H1 (cell line): ENCODE measurements at regions not wholly inside any gene's neighbourhood (a gene's known extent, or its start where the extent isn't known, plus 50 kb on each side); places are given as distances from the start of the nearest gene placed in this dataset.

Source experiments
- CTCF ChIA-PET: fragments of 300-600 bp; sonication (Branson Sonifier 250); formaldehyde crosslinking; loops from one replicate; lab custom pipeline; 2021; ENCODE audit not compliant: partially characterized antibody; lab: Charles Lee
- POLR2A ChIA-PET: fragments of 300-600 bp; sonication (Branson Sonifier 250); formaldehyde crosslinking; loops from one replicate; lab custom pipeline; 2021; ENCODE audit warnings: inconsistent platforms; ENCODE audit not compliant: partially characterized antibody; lab: Charles Lee
- DNase-seq, 2 experiments: peaks; one replicate each; pipeline versions ENCODE4 v3.0.0 to v3.0.0-alpha.2; 2010 to 2022; ENCODE audit warnings: low spot score in 2 of 2, low read depth in 1 of 2, mixed read lengths in 1 of 2
- FAIRE-seq: peaks from 2 replicates; lab custom pipeline; 2011; peaks lifted over from hg19 to GRCh38; lab: Jason Lieb, UNC
- H2AFZ ChIP-seq: 2 replicates; pipeline ENCODE4 v1.8.1; 2012; ENCODE audit warnings: low read length, inconsistent platforms
- H2AK5ac ChIP-seq: 2 replicates; pipeline ENCODE4 v1.6.1; 2013; ENCODE audit warnings: low read depth, low read length
- H2BK120ac ChIP-seq: replicated peaks from 2 replicates; pipeline ENCODE3; 2013; ENCODE audit warnings: low read depth, low read length, inconsistent platforms
- H2BK12ac ChIP-seq: 2 replicates; pipeline ENCODE4 v1.6.1; 2013; ENCODE audit warnings: low read depth, low read length
- H2BK15ac ChIP-seq: 2 replicates; pipeline ENCODE4 v1.6.1; 2013; ENCODE audit warnings: low read length
- H2BK20ac ChIP-seq: 2 replicates; pipeline ENCODE4 v1.6.1; 2013; ENCODE audit warnings: low read length
- H2BK5ac ChIP-seq: 2 replicates; pipeline ENCODE4 v1.6.1; 2013; ENCODE audit warnings: low read depth, low read length
- H3K14ac ChIP-seq: 2 replicates; pipeline ENCODE4 v1.6.1; 2013; ENCODE audit warnings: inconsistent platforms; ENCODE audit not compliant: insufficient read length
- H3K18ac ChIP-seq: 2 replicates; pipeline ENCODE4 v1.6.1; 2013; ENCODE audit warnings: low read length; ENCODE audit errors: extremely low read depth
- H3K23ac ChIP-seq: 2 replicates; pipeline ENCODE4 v1.6.1; 2013; ENCODE audit warnings: inconsistent platforms; ENCODE audit not compliant: insufficient read length
- H3K23me2 ChIP-seq: 2 replicates; pipeline ENCODE4 v1.6.1; 2013; ENCODE audit warnings: low read depth, low read length
- H3K27ac ChIP-seq: 2 replicates; pipeline ENCODE4 v1.6.1; 2011; ENCODE audit warnings: low read depth, low read length, inconsistent platforms
- H3K27me3 ChIP-seq, 4 experiments: replicated peaks in 1 of 4; 1 replicate in 1 of 4; 2 replicates in 3 of 4; pipeline versions ENCODE4 v1.6.1 to v1.8.1; 2011 to 2013; ENCODE audit warnings: low read length in 3 of 4, mild to moderate bottlenecking in 3 of 4, inconsistent platforms in 2 of 4, mixed read lengths in 2 of 4, moderate library complexity in 1 of 4; ENCODE audit not compliant: control insufficient read depth in 3 of 4, insufficient read depth in 3 of 4; ENCODE audit errors: extremely low read depth in 1 of 4
- H3K36me3 ChIP-seq, 4 experiments: 2 replicates each; pipeline versions ENCODE4 v1.6.1 to v1.8.1; 2011 to 2013; ENCODE audit warnings: mild to moderate bottlenecking in 4 of 4, low read length in 3 of 4, moderate library complexity in 2 of 4, control low read depth in 1 of 4, inconsistent platforms in 1 of 4; ENCODE audit not compliant: insufficient read depth in 4 of 4, control insufficient read depth in 2 of 4
- H3K4ac ChIP-seq: replicated peaks from 2 replicates; pipeline ENCODE3; 2013; ENCODE audit warnings: low read length, low read depth, mixed read lengths, inconsistent platforms; ENCODE audit not compliant: insufficient read length
- H3K4me1 ChIP-seq, 4 experiments: replicated peaks in 1 of 4; 1 replicate in 1 of 4; 2 replicates in 3 of 4; pipeline versions ENCODE4 v1.6.1 to v1.8.1; 2011 to 2013; ENCODE audit warnings: low read length in 3 of 4, inconsistent platforms in 2 of 4, mixed read lengths in 1 of 4; ENCODE audit not compliant: insufficient read depth in 4 of 4, control insufficient read depth in 3 of 4
- H3K4me2 ChIP-seq, 2 experiments: 2 replicates each; pipeline versions ENCODE4 v1.6.1 to v1.8.1; 2011 to 2013; ENCODE audit warnings: low read depth in 2 of 2, low read length in 2 of 2, control low read depth in 1 of 2, inconsistent platforms in 1 of 2, mild to moderate bottlenecking in 1 of 2; ENCODE audit not compliant: insufficient read depth in 1 of 2
- H3K4me3 ChIP-seq, 4 experiments: fragments of 200-600, 300-600 bp in 1 of 4; sonication (generic), shearing (Covaris generic), sonication (Bioruptor Twin) in 1 of 4; 2 replicates each; pipeline versions ENCODE4 v1.5.1 to v1.8.1; 2011 to 2016; ENCODE audit warnings: low read length in 4 of 4, low read depth in 3 of 4, control low read depth in 2 of 4, inconsistent platforms in 2 of 4, mild to moderate bottlenecking in 2 of 4, mixed read lengths in 1 of 4, moderate library complexity in 1 of 4; ENCODE audit not compliant: insufficient read depth in 2 of 4; ENCODE audit errors: extremely low read depth in 1 of 4
- H3K56ac ChIP-seq: replicated peaks from 2 replicates; pipeline ENCODE3; 2013; ENCODE audit warnings: low read depth, mild to moderate bottlenecking, mixed read lengths, low read length, inconsistent platforms; ENCODE audit not compliant: insufficient read length
- H3K79me1 ChIP-seq: 2 replicates; pipeline ENCODE4 v1.6.1; 2013; ENCODE audit warnings: low read depth, low read length, control low read depth
- H3K79me2 ChIP-seq, 2 experiments: 2 replicates each; pipeline versions ENCODE4 v1.6.1 to v1.8.1; 2012 to 2013; ENCODE audit warnings: low read length in 2 of 2, mild to moderate bottlenecking in 2 of 2, inconsistent platforms in 1 of 2; ENCODE audit not compliant: insufficient read depth in 2 of 2, control insufficient read depth in 1 of 2
- H3K9ac ChIP-seq, 4 experiments: replicated peaks in 1 of 4; 1 replicate in 1 of 4; 2 replicates in 3 of 4; pipeline versions ENCODE4 v1.6.1 to v1.8.1; 2011 to 2013; ENCODE audit warnings: low read depth in 3 of 4, low read length in 3 of 4, control low read depth in 2 of 4, mild to moderate bottlenecking in 2 of 4, moderate library complexity in 2 of 4, inconsistent platforms in 1 of 4; ENCODE audit errors: extremely low read depth in 1 of 4
- H3K9me3 ChIP-seq, 2 experiments: 2 replicates each; pipeline versions ENCODE4 v1.6.1 to v1.8.1; 2012 to 2013; ENCODE audit warnings: mild to moderate bottlenecking in 2 of 2, moderate library complexity in 2 of 2, control low read depth in 1 of 2, inconsistent platforms in 1 of 2, low read depth in 1 of 2, low read length in 1 of 2, mixed read lengths in 1 of 2; ENCODE audit not compliant: insufficient read depth in 2 of 2
- H4K20me1 ChIP-seq, 2 experiments: replicated peaks in 1 of 2; 2 replicates each; pipeline versions ENCODE3 to v1.8.1; 2011 to 2013; ENCODE audit warnings: inconsistent platforms in 2 of 2, low read length in 2 of 2, mild to moderate bottlenecking in 1 of 2; ENCODE audit not compliant: insufficient read depth in 2 of 2, control insufficient read depth in 1 of 2
- H4K5ac ChIP-seq: 2 replicates; pipeline ENCODE4 v1.6.1; 2013; ENCODE audit warnings: low read length, low read depth, mixed read lengths, inconsistent platforms; ENCODE audit not compliant: insufficient read length
- H4K8ac ChIP-seq: 2 replicates; pipeline ENCODE4 v1.8.0; 2013; ENCODE audit warnings: mild to moderate bottlenecking, moderate library complexity, low read length, inconsistent platforms; ENCODE audit not compliant: insufficient read depth; ENCODE audit errors: extremely low read depth
- H4K91ac ChIP-seq: replicated peaks from 2 replicates; pipeline ENCODE3; 2013; ENCODE audit warnings: low read length, mixed read lengths, inconsistent platforms; ENCODE audit not compliant: insufficient read length
- RAD21 ChIP-seq, 2 experiments: IDR thresholded peaks in 1 of 2; conservative IDR thresholded peaks in 1 of 2; 2 replicates each; pipeline ENCODE4 v1.6.1; 2011; ENCODE audit warnings: low read depth in 2 of 2, low read length in 2 of 2, improper control_type of control experiment in 1 of 2, inconsistent platforms in 1 of 2, mild to moderate bottlenecking in 1 of 2, moderate library complexity in 1 of 2
- SAP30 ChIP-seq: fragments of 300-600 bp; sonication (generic); IDR thresholded peaks from 2 replicates; pipeline ENCODE4 v1.7.1; 2012; ENCODE audit warnings: low read length, moderate library complexity, mild to moderate bottlenecking, inconsistent platforms; ENCODE audit not compliant: insufficient read depth, insufficient replicate concordance
- TF ChIP-seq, protein P1 (sequence below), 3 experiments: IDR thresholded peaks; 1 replicate in 2 of 3; 2 replicates in 1 of 3; pipeline versions ENCODE4 v1.5.1 to v1.6.1; 2011; ENCODE audit warnings: low read length in 3 of 3, mild to moderate bottlenecking in 3 of 3, inconsistent platforms in 2 of 3, low read depth in 1 of 3, moderate library complexity in 1 of 3; ENCODE audit not compliant: insufficient read depth in 1 of 3; ENCODE audit errors: control extremely low read depth in 1 of 3

DNA sequence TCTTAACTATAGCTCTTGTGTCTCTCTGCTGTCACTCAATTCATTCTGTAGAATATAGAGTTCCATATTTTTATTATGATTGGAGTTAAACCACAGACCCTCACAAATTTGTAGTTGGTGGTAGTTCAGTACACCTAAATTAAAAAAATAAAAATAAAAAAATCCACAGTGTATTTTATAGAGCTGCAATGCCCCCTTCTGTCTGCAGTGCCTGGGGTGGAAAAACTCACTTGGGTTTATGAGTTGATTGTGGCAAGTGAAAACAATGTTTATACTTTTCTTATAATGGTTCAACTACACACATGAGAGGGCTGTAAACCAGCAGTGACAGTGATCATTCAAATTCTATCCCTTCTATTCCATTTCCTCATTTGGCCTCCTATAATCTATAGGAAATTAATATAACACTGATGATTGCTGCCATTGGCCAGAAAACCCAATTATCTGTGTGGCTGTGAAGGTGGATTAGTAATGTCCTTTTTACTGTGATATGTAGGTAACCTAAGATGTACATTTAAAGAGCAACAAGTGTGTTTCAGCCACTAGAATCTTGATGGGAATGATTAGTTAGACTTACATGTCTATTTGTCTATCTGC, 166.9 kb upstream of the LRIG3 start:
- Histone ChIP-seq H3K23ac (no peak overlapping the region), H2BK15ac (no peak overlapping the region), H3K56ac (no peak overlapping the region), H4K5ac (no peak overlapping the region), H3K23me2 (no peaks in the 10 kb centered on the region), H3K4me1 (peaks cover 0 to 6% (median 4%) of the 10 kb centered on the region in 4 experiments; a peak in 2 of 7 replicates), H3K79me2 (no peaks in the 10 kb centered on the region), H3K79me1 (no peaks in the 10 kb centered on the region), H3K4ac (no peak overlapping the region), H3K27ac (no peak overlapping the region), H3K9me3 (no peaks in the 10 kb centered on the region), H2AK5ac (no peak overlapping the region), H3K14ac (no peak overlapping the region), H3K9ac (no peak overlapping the region), H3K36me3 (no peaks in the 10 kb centered on the region), H4K91ac (no peak overlapping the region), H2AFZ (no peak overlapping the region), H2BK5ac (no peak overlapping the region), H3K27me3 (peaks cover 0 to 1% (median 0%) of the 10 kb centered on the region in 4 experiments; a peak in 1 of 7 replicates), H2BK120ac (no peak overlapping the region), H2BK20ac (no peak overlapping the region), H2BK12ac (no peak overlapping the region), H3K4me3 (no peak overlapping the region), H4K20me1 (no peaks in the 10 kb centered on the region), H4K8ac (no peak overlapping the region), H3K4me2 (no peak overlapping the region), H3K18ac (no peak overlapping the region)
- CTCF ChIA-PET, result interaction anchor here (0.9 to 1.7 kb wide), 6 partner anchors 13 to 547 kb away, joined by 3 to 7 read pairs (median 4); no protein-coding TSS in a partner anchor
- FAIRE-seq (no peak), DNase-seq (no peak)
- POLR2A ChIA-PET, result no interaction called here
- TF ChIP-seq, protein P1, sequence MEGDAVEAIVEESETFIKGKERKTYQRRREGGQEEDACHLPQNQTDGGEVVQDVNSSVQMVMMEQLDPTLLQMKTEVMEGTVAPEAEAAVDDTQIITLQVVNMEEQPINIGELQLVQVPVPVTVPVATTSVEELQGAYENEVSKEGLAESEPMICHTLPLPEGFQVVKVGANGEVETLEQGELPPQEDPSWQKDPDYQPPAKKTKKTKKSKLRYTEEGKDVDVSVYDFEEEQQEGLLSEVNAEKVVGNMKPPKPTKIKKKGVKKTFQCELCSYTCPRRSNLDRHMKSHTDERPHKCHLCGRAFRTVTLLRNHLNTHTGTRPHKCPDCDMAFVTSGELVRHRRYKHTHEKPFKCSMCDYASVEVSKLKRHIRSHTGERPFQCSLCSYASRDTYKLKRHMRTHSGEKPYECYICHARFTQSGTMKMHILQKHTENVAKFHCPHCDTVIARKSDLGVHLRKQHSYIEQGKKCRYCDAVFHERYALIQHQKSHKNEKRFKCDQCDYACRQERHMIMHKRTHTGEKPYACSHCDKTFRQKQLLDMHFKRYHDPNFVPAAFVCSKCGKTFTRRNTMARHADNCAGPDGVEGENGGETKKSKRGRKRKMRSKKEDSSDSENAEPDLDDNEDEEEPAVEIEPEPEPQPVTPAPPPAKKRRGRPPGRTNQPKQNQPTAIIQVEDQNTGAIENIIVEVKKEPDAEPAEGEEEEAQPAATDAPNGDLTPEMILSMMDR (IDR thresholded peaks at IDR 0.05; ENCODE audit: control extremely low read depth in 1 of 3, insufficient read depth in 1 of 3, low read depth in 1 of 3, low read length in 3 of 3), result peak in 2 of 3 experiments; percentile 6 to 40; a peak in 3 of 4 replicates
- TF ChIP-seq SAP30 (no peak), RAD21 (IDR thresholded peaks at IDR 0.05 in 1 of 2, conservative IDR thresholded peaks at IDR 0.05 in 1 of 2; ENCODE audit: low read depth in 2 of 2, low read length in 2 of 2) (peak; percentile 60 to 65)
